GM18507 (cell line): ENCODE measurements at regions not wholly inside any gene's neighbourhood (a gene's known extent, or its start where the extent isn't known, plus 50 kb on each side); places are given as distances from the start of the nearest gene placed in this dataset.

Source experiments
- DNase-seq: peaks from one replicate; pipeline ENCODE4 v3.0.0; 2011; ENCODE audit warnings: low read depth; ENCODE audit not compliant: insufficient read length; ENCODE audit errors: extremely low spot score
- FAIRE-seq: peaks from 2 replicates; lab custom pipeline; 2011; peaks lifted over from hg19 to GRCh38; lab: Jason Lieb, UNC

- DNase-seq (no peak), FAIRE-seq (no peak)
Measured at GRCh38 chr6:160891690-160892089, 99.9 kb upstream of the MAP3K4 start.

- no peak for DNase-seq
- no peak for FAIRE-seq
Measured at GRCh38 chr6:160895562-160895961, 96.0 kb upstream of the MAP3K4 start.

- FAIRE-seq (no peak), DNase-seq (no peak)
Measured at GRCh38 chr6:160899671-160900430, 91.7 kb upstream of the MAP3K4 start.

- FAIRE-seq (no peak), DNase-seq (no peak)
Measured at GRCh38 chr6:160911949-160912348, 79.6 kb upstream of the MAP3K4 start.

- DNase-seq (no peak), FAIRE-seq (no peak)
Measured at GRCh38 chr6:160912411-160912810, 79.2 kb upstream of the MAP3K4 start.

- FAIRE-seq (no peak), DNase-seq (no peak)
Measured at GRCh38 chr6:160917572-160917971, 74.0 kb upstream of the MAP3K4 start.

GRCh38 chr6:160919723-160920440, 71.7 kb upstream of the MAP3K4 start:
- FAIRE-seq (no peak), DNase-seq (no peak)

GRCh38 chr6:160921095-160921494, 70.5 kb upstream of the MAP3K4 start:
- FAIRE-seq = no peak

GRCh38 chr6:160926281-160927276, 65.0 kb upstream of the MAP3K4 start:
- DNase-seq (no peak), FAIRE-seq (no peak)

More at GRCh38 chr6:160921095-160921494, 70.5 kb upstream of the MAP3K4 start:
- DNase-seq = no peak

GRCh38 chr6:160927416-160927815, 64.2 kb upstream of the MAP3K4 start:
- DNase-seq (no peak), FAIRE-seq (no peak)

- FAIRE-seq = peak; percentile 9
Measured at GRCh38 chr6:160929361-160929760, 62.2 kb upstream of the MAP3K4 start.

GRCh38 chr6:160929831-160930230, 61.7 kb upstream of the MAP3K4 start:
- no peak for FAIRE-seq
- no peak for DNase-seq

More at GRCh38 chr6:160929361-160929760, 62.2 kb upstream of the MAP3K4 start:
- DNase-seq = no peak

- DNase-seq (peak; percentile 59), FAIRE-seq (peak; percentile 60)
Measured at GRCh38 chr6:160930547-160931377, 60.8 kb upstream of the MAP3K4 start.

GRCh38 chr6:160931378-160932310, 59.9 kb upstream of the MAP3K4 start:
- DNase-seq = no peak
- no peak for FAIRE-seq

GRCh38 chr6:160933256-160933655, 58.3 kb upstream of the MAP3K4 start:
- FAIRE-seq (no peak), DNase-seq (no peak)

GRCh38 chr6:160934157-160934556, 57.4 kb upstream of the MAP3K4 start:
- FAIRE-seq = no peak
- DNase-seq = no peak

GRCh38 chr6:160940197-160940596, 51.4 kb upstream of the MAP3K4 start:
- no peak for FAIRE-seq
- no peak for DNase-seq
